ENCODE measurements at regions not wholly inside any gene's neighbourhood (a gene's known extent, or its start where the extent isn't known, plus 50 kb on each side); places are given as distances from the start of the nearest gene placed in this dataset.

DNA sequence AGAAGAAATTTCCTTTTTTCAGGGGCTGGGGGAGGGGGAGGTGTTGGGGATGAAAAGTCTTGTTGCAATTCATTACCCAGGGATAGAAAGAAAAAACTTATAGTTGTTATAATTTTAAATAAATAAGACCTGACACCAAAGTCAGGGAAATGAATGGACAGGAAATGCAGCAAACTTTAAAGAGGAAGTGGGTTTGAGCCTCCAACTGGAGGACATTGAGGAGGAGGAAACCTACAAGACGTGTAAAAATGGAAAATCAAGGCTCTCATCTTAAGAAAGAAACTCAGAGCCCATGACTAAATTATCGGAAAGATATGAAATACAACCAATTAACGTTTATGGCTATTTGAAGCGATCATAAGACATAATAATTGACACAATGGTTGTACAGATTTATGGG is 54.4 kb downstream of the NIBAN1 start:
- DNase-seq (ENCODE audit: low spot score), result no peak

GRCh38 chr1:184915463-184916090 is 58.7 kb downstream of the NIBAN1 start:
- no peak for DNase-seq (ENCODE audit: low spot score)

DNA sequence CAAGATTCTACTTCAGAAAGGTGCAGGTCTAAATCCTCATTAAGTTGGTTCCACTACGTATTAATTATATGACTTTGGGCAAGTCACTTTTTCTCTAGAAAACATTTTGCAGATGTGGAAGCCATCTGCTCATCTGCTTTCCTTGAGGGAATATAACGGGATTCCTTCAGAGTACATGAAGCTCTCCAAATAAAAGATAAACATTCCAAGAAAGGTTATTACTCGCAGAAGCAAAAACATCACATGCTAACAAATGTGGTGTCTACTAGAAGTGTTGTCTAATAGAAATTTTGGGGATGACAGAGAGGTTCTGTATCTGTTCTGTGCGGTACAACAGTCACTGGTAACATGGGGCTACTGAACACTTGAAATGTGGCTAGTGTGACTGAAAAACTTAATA is 60.2 kb downstream of the NIBAN1 start:
- no peak for DNase-seq (ENCODE audit: low spot score)

DNA sequence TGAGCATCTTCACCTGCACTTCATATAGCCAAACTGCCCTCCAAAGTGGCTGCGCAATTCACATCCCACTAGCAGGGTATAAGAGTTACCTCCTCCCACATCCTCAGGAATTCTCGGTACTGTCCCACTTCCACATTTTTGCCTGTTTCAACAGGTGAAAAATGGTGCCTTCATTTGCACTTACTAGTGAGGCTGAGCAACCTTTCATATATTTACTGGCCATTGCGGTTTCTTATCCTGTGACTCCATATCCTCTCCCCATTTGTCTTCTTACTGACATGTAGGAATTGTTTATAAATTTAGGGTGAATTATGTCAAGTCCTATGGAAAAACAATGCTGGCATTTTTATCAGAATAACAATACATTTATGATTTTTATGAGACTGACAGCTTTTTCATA is 61.9 kb downstream of the NIBAN1 start:
- DNase-seq (ENCODE audit: low spot score), result no peak

DNA sequence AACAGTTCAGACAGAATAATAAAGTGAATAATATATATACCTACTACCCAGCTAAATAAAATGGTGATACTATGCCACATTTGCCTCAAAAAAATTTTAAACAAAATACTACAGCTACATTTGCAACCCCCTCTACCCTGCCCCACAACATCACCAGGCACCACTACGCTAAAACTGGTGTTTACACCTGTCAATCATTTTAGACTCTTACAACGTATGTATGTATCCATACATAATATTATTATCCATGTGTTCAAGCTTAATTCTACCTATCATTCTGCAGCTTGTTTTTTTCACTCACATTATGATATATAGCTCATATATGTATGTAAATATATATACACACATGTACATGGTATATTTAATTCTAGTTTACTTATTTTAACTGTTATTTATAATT is 62.5 kb downstream of the NIBAN1 start:
- no peak for DNase-seq (ENCODE audit: low spot score)

DNA sequence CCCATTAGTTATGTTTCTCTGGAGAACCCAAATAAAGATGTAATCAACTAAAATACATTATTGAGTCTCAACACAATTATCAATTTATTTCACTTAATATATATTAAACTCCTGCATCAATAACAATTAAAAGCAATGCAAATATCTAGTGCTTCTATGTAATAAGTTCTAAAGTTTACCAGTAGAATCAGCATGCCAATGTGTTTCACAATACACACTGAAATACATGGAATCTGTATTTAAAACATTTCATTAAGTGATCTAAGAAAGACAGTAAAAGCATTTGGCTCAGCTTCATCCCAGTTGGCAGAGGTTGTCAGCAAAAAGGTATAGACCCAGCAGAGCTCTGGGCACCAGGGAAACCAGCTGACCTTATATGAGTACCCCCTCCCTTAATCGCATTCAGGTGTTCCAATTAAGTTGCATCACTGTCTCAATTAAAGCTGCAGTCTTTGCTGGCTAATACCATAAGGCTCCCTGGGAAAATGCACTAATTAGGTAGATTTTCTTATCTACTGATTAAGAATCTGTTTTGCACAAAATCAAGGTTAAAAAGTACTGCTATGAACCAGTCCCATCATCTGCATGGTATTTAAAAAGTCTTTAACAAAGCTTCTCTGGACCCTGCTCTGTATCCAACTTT is 63.1 kb downstream of the NIBAN1 start:
- DNase-seq (ENCODE audit: low spot score), result no peak

- DNase-seq (ENCODE audit: low spot score), result no peak
These were observed 63.6 kb downstream of the NIBAN1 start for GRCh38 chr1:184910691-184911091.

DNA sequence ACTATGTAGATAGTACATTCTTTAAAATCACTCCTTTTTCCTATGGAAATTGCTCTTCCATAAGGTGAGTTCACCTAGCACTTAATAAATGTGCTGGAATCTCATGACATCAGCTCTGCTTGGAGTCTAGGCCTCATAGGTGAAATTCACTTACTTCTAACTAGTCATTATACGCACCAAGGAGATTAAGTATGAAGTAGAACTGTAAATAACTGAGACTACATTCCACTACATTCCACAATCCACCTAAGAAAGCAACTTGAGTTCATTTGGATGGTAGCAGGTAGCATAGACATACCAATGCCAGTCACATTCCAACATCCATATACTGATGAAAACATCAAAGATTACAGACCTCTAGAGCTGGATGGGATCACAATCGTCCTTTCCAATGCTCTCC is 64.3 kb downstream of the NIBAN1 start:
- DNase-seq (ENCODE audit: low spot score), result no peak

- DNase-seq (ENCODE audit: low spot score), result no peak
These were observed 65.3 kb downstream of the NIBAN1 start for GRCh38 chr1:184909019-184909418.

GRCh38 chr1:184908506-184908905 is 65.8 kb downstream of the NIBAN1 start:
- no peak for DNase-seq (ENCODE audit: low spot score)

- DNase-seq (ENCODE audit: low spot score), result no peak
These were observed 66.8 kb downstream of the NIBAN1 start for GRCh38 chr1:184907500-184907899.

DNA sequence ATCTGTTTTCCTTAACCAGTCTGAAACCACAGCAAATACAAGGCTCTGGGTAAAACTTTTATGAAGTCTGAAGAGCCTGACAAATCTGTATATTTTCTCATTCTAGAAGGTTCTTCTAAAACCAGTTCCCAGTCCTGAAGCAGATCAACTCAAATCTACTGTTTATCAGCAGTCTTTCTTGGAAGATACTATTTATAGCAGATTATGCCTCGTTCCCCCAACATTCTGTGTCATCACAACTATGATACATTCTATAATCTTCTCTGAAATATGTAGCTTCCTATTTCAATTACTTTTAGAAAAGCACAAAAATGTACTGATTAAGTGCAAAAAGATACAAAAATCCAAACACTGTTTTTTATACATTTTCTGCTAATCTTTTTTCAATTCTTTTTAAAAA is 67.5 kb downstream of the NIBAN1 start:
- DNase-seq (ENCODE audit: low spot score), result no peak

GRCh38 chr1:184905601-184906322 is 68.5 kb downstream of the NIBAN1 start:
- DNase-seq (ENCODE audit: low spot score), result no peak

- DNase-seq (ENCODE audit: low spot score), result no peak
These were observed 71.1 kb downstream of the NIBAN1 start for GRCh38 chr1:184903111-184903692.

DNA sequence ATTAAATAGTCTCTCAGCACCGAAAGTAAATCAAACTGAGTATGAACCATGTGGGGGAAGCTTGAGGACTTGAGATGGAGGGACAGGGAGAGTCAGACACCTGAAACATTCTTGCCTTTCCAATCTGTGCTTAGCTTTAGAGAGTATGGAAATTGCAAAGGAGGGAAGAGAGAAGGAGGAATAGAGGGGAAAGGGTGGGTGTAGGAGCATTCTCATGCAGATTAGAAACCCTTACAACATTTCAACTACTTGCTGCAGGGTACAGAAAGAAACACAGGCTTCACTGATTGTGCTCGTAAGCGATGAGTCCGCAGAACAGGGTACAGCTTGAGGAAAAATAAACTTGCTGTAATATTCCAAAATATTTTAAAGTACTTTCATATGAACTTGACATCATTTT is 73.8 kb downstream of the NIBAN1 start:
- no peak for DNase-seq (ENCODE audit: low spot score)

GRCh38 chr1:184896000-184896399 is 78.3 kb downstream of the NIBAN1 start:
- DNase-seq (ENCODE audit: low spot score), result no peak

GRCh38 chr1:184895086-184895485 is 79.2 kb downstream of the NIBAN1 start:
- no peak for DNase-seq (ENCODE audit: low spot score)

GRCh38 chr1:184893695-184894094 is 80.6 kb downstream of the NIBAN1 start:
- DNase-seq (ENCODE audit: low spot score), result no peak

DNA sequence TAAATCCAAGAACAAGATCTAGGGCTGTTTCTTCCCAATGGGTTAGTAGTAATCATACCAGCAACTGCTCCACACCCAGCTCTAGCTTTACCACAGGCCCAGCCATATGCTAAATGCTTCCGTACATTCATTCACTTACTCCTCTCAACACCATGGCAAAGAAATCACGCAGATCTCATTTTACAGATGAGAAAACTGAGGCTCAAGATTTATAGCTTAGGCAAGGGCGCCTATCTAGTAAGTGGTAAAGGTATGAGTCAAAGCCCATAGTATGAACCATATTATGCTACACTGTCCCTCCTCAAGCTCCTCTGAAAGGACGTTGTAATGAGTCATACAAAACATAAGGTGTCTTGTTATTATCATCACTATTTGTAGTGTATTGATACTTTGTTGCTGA is 82.2 kb downstream of the NIBAN1 start:
- DNase-seq (ENCODE audit: low spot score), result no peak

- DNase-seq (ENCODE audit: low spot score), result no peak
These were observed 82.9 kb downstream of the NIBAN1 start for GRCh38 chr1:184891440-184891839.

GRCh38 chr1:184890539-184890973 is 83.8 kb downstream of the NIBAN1 start:
- no peak for DNase-seq (ENCODE audit: low spot score)

DNA sequence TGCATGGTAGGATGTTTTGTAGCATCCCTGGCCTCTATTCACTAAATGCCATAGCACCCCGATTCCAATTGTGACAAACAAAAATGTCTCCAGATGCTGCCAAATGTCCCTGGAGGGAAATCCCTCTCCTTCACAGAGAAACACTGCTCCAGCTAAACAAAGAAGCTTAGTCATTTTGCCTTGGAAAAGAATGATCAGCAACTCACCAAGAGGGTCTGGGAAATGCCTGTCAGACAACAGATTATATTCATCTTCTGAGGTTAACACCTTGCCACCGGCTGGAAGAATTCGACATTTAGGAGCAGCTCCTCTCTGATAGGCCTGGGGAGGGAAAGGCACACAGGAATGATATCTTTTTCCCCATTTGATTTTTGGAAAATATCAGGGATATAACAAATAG is 84.4 kb downstream of the NIBAN1 start:
- no peak for DNase-seq (ENCODE audit: low spot score)

DNA sequence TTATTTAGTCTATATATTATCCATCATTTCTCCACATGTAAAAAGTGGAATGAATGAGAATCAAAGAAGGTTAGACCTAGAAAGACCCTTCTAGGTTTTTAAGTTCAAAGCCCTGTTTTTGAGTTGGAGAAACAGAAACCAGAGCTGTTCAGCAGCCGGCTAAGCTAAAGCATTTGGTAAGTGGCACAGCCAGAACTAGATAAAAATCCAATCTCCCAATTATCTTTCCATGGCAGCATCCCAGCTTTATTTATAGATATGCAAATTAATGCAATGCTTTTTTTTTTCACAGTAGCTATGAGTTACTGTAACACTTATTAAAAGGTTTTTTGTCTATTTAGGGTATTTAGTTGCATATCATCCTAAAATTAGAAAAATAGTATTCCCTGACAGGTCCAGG is 85.1 kb downstream of the NIBAN1 start:
- no peak for DNase-seq (ENCODE audit: low spot score)

Data from germinal center (tissue), 1 donor.